Activated gamma-delta T cell (primary cell): ENCODE measurements at regions not wholly inside any gene's neighbourhood (a gene's known extent, or its start where the extent isn't known, plus 50 kb on each side); places are given as distances from the start of the nearest gene placed in this dataset.
"Not testable (repeated sequence)": the region's sequence is repeated elsewhere in the genome, so short reads cannot be mapped to it uniquely, and the experiment has no call there.

Experiments
- DNase-seq: peaks from one replicate; lab custom pipeline; 2025; lab: John Stamatoyannopoulos, UW

DNA sequence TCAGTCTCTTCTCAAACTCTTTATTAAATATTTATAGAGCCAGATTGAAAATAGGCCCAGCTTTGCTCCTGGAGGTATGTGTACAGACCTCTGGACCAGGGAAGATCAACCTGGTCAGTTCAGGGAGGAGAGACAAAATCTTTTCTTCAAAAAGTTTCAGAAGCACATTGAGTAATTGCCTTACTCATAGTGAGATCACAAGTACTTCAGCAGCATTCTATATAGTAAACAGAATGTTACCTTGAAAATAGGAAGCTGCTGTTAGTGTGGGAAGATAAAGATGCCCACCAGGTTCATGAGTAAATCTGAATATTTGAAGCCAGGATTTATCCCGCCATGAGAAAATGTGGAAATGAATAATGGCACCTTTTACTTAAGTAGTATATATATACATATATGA is 665.9 kb upstream of the CITED2 start:
- DNase-seq, result no peak

GRCh38 chr6:140039364-140039763 is 664.9 kb upstream of the CITED2 start:
- DNase-seq, result no peak

GRCh38 chr6:140036196-140036595 is 661.7 kb upstream of the CITED2 start:
- no peak for DNase-seq

- no peak for DNase-seq
Observed at GRCh38 chr6:140032189-140032588, 657.7 kb upstream of the CITED2 start.

GRCh38 chr6:140029551-140029950 is 655.1 kb upstream of the CITED2 start:
- no peak for DNase-seq

GRCh38 chr6:140027219-140027618 is 652.8 kb upstream of the CITED2 start:
- DNase-seq, result no peak

DNA sequence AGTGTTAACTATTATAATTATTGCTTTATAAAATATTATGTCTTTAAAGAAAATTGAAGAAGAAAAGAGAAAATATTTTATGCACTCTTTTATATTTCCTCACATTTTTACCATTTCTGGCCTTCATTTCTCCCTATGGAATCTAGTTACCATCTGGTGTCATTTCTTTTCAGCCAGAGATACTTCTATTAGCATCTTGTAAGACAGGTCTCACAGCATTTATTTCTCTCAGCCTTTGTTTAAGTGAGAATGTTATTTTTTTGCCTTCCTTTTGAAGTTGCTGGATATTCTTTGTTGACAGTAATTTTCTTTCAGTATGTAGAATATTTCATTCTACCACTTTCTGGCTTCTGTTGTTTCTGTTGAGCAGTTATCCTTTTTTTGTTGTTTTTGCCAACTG is 652.1 kb upstream of the CITED2 start:
- no peak for DNase-seq

GRCh38 chr6:140025171-140025570 is 650.7 kb upstream of the CITED2 start:
- no peak for DNase-seq

DNA sequence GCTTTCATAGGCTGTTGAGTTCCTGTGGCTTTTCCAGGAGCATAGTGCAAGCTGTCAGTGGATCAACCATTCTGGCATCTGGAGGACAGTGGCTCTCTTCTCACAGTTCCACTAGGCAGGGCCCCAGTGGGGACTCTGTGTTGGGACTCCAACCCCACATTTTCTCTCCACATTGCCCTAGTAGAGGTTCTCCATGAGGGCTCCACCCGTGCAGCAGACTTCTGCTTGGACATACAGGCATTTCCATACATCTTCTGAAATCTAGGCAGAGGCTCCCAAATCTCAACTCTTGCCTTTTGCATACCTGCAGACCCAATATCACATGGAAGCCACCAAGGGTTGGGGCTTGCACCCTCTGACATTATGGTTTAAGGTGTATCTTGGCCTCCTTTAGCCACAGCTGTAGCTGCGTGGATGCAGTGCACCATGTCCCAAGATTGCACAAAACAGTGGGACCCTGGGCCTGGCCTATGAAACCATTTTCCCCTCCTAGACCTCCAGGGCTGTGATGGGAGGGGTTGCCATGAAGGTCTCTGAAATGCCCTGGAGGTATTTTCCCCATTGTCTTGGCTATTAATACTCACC is 645.9 kb upstream of the CITED2 start:
- no peak for DNase-seq

DNA sequence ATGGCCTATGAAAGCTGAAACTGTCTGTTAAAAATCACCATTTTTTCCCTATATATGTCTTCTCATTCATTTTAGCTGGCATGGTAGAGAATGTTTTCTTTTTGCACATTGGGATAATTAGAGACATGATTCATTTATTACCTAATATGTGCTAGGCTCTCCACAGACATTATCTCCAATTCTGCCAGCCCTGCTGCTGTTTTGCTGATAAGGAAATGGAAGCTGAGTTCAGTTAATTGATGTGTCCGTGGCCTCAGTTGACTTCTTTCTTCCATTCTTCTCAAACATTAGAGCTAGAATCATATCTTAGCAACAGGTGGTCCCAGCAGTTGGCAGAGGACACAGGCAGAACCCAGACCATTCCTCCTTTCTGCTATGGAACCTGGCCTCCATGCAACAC is 644.1 kb upstream of the CITED2 start:
- DNase-seq, result no peak

DNA sequence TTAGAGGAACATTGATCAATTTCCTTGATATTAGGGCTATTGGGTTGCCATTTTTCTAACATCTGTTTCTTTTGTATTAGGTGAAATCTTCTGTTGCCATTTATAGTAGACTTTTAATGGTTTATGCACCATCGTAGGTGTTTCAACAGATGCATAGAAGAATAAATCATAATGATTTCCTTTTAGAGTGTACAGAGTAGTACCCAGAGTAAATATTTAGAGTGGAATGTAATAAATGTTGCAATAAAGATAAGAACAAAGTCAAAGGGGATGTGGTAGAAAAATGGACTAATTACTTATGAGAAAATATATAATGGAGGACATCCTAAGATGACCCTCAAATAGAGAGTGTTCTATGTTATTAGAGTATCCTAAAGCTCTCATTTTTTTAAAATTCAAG is 643.0 kb upstream of the CITED2 start:
- DNase-seq, result no peak

- no peak for DNase-seq
Observed at GRCh38 chr6:140012150-140012549, 637.7 kb upstream of the CITED2 start.

GRCh38 chr6:140011537-140011936 is 637.1 kb upstream of the CITED2 start:
- no peak for DNase-seq

GRCh38 chr6:140009286-140009685 is 634.8 kb upstream of the CITED2 start:
- DNase-seq, result no peak

DNA sequence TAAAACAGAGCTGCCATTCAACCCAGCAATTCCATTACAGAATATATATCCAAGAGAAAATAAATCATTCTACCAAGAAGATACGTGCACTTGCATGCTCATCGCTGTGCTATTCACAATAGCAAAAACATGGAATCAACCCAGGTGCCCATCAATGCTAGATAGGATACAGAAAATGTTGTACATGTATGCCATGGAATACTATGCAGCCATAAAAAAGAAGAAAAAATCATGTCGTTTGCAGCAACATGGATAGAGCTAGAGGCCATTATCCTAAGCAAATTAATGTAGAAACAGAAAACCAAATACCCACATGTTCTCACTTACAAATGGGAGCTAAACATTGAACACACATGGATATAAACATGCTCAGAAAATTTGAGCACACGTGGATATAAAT is 633.1 kb upstream of the CITED2 start:
- no peak for DNase-seq

- no peak for DNase-seq
Observed at GRCh38 chr6:140003217-140003616, 628.8 kb upstream of the CITED2 start.

- no peak for DNase-seq
Observed at GRCh38 chr6:140002396-140003022, 628.1 kb upstream of the CITED2 start.

GRCh38 chr6:140001821-140002341 is 627.4 kb upstream of the CITED2 start:
- DNase-seq, result no peak

DNA sequence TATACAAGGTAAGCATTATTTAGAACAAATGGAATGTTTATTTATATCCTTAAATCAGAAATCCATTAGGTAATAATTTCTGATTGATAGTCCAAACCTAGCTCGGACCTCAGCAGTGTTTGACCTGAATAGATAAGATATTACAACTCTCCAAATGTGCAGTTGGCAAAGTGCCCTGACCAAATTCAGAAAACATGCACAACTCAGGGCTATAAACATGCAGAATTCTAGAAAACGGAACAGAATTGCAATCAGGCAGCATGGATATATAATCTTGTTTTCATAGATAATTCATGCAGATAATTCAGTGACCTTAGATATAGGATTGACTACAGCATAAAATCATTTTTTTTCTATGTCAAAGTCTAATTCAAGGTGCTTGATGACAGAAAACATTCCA is 626.6 kb upstream of the CITED2 start:
- DNase-seq, result no peak

DNA sequence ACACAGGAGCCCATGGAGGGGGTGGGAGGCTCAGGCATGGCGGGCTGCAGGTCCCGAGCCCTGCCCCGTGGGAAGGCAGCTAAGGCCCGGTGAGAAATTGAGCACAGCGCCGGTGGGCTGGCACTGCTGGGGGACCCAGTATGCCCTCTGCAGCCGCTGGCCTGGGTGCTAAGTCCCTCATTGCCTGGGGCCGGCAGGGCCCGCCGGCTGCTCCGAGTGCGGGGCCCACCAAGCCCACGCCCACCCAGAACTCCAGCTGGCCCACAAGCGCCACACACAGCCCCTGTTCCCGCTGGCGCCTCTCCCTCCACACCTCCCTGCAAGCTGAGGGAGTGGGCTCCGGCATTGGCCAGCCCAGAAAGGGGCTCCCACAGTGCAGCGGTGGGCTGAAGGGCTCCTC is 625.2 kb upstream of the CITED2 start:
- not testable (repeated sequence) for DNase-seq

GRCh38 chr6:139998478-139998877 is 624.0 kb upstream of the CITED2 start:
- not testable (repeated sequence) for DNase-seq

DNA sequence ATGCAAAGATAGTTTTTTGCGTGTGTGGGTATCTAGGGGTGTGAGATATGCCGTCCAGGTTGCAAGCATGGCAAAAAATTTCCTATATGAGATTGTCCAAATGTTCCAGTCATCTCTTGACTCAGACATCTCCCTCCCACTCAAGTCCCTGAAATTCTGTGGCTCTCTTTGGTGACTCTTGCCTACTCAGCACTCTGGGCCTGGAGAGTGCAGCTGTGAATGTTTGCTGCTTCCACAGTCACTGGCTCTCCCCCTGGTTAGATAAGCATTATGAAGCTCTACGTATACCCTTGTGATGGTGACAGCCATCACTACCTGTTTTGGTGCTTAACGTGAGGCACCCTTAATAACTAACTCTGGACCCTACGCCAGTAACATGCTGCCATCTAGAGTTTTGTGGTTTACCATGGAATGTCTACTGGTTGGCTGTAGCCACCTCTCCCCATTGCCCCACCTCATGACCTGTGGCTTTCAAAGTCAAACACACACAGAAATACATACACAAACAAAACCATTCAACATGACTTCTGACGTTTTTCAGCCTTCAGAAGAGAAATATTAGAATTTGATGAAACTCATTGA is 621.9 kb upstream of the CITED2 start:
- no peak for DNase-seq

DNA sequence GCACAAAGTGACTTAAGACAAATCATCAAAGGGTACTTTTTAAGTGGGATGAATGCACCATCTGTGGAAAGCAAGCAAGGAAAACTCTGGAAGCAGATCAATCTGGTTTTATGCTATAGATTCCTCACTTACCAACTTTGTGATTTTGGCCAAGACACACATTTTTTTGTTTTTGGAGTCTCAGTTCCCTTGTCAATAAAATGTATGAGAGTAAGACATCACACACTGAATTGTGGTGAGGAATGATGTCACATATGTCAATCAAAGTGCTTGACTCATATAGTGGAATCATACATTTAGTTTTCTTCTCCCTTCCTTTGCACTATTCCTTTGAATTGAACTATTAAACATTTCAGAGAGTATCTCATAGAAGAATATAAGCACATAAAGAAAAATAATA is 620.5 kb upstream of the CITED2 start:
- DNase-seq, result no peak
